Natural killer cell treated with Interleukin-12 subunit alpha and Interleukin-12 subunit beta and Interleukin-15 and Interleukin-18, amount 100 ng/mL, for 72 hours (primary cell): ENCODE measurements at regions not wholly inside any gene's neighbourhood (a gene's known extent, or its start where the extent isn't known, plus 50 kb on each side); places are given as distances from the start of the nearest gene placed in this dataset.

Experiments
- ATAC-seq, 2 donors: fragments of 150-1000 bp; cut with Tn5 transposase in 1 of 2; sonication (Bioruptor Pico), chemical (Tn5 transposase) in 1 of 2; 2 replicates each; pipeline ENCODE4 v1.10.0; 2021
- DNase-seq: peaks from one replicate; pipeline ENCODE4 v3.0.0; 2022; ENCODE audit warnings: low spot score
- H3K27ac Mint-ChIP-seq, 2 donors: 1 replicate in 1 of 2; 2 replicates in 1 of 2; pipeline ENCODE4 v1.8.0; 2022; ENCODE audit warnings: mixed read lengths in 2 of 2, mild to moderate bottlenecking in 1 of 2, moderate library complexity in 1 of 2
- H3K27me3 Mint-ChIP-seq, 2 donors: 1 replicate in 1 of 2; 2 replicates in 1 of 2; pipeline ENCODE4 v1.8.0; 2022; ENCODE audit warnings: mixed read lengths in 2 of 2
- H3K36me3 Mint-ChIP-seq: one replicate; pipeline ENCODE4 v1.8.0; 2022; ENCODE audit warnings: mixed read lengths
- H3K4me1 Mint-ChIP-seq, 2 donors: 1 replicate in 1 of 2; 2 replicates in 1 of 2; pipeline ENCODE4 v1.8.0; 2022; ENCODE audit warnings: low read depth in 2 of 2, mixed read lengths in 2 of 2, mild to moderate bottlenecking in 1 of 2
- H3K4me3 Mint-ChIP-seq: one replicate; pipeline ENCODE4 v1.8.0; 2022; ENCODE audit warnings: mixed read lengths
- H3K9me3 Mint-ChIP-seq: 2 replicates; pipeline ENCODE4 v1.8.0; 2022; ENCODE audit warnings: mixed read lengths

- Mint-ChIP-seq H3K27ac (no peak overlapping the region), H3K4me3 (no peak overlapping the region), H3K9me3 (peaks cover 2% of the 10 kb centered on the region), H3K4me1 (no peaks in the 10 kb centered on the region), H3K27me3 (peaks cover 0 to 2% of the 10 kb centered on the region in 2 donors), H3K36me3 (no peaks in the 10 kb centered on the region)
- no peak for DNase-seq
- ATAC-seq: no peak
These were observed 314.6 kb downstream of the C7orf25 start for GRCh38 chr7:42597300-42597699.

- H3K9me3 Mint-ChIP-seq: peaks cover 2% of the 10 kb centered on the region
- H3K36me3 Mint-ChIP-seq: no peaks in the 10 kb centered on the region
- no peak for DNase-seq
- no peak overlapping the region for H3K4me3 Mint-ChIP-seq
- ATAC-seq: no peak
- H3K27ac Mint-ChIP-seq: no peak overlapping the region
- H3K27me3 Mint-ChIP-seq: peaks cover 0 to 2% of the 10 kb centered on the region in 2 donors
- no peaks in the 10 kb centered on the region for H3K4me1 Mint-ChIP-seq
These were observed 315.1 kb downstream of the C7orf25 start for GRCh38 chr7:42596737-42597136.

DNA sequence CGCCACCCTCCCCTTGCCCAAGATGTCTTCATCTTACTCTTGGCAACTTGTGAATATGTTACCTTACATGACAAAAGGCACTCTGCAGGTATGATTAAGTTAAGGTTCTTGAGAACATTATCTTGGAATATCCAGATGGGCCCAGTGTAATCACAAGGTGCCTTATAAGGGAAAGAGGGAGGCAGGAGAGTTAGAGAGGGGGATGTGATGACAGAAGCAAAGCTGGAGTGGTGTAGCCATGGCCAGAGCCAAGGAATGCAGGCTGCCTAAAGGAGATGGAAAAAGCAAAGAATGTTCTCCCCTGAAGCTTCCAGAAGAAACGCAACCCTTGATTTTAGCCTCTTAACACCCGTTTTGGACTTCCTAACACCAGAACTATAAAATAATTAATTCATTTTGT lies 318.0 kb downstream of the C7orf25 start:
- Mint-ChIP-seq H3K4me3 (no peak overlapping the region), H3K36me3 (no peaks in the 10 kb centered on the region), H3K4me1 (no peaks in the 10 kb centered on the region), H3K9me3 (peaks cover 2% of the 10 kb centered on the region), H3K27me3 (peaks cover 0 to 2% of the 10 kb centered on the region in 2 donors), H3K27ac (no peak overlapping the region)
- ATAC-seq (no peak), DNase-seq (no peak)

DNA sequence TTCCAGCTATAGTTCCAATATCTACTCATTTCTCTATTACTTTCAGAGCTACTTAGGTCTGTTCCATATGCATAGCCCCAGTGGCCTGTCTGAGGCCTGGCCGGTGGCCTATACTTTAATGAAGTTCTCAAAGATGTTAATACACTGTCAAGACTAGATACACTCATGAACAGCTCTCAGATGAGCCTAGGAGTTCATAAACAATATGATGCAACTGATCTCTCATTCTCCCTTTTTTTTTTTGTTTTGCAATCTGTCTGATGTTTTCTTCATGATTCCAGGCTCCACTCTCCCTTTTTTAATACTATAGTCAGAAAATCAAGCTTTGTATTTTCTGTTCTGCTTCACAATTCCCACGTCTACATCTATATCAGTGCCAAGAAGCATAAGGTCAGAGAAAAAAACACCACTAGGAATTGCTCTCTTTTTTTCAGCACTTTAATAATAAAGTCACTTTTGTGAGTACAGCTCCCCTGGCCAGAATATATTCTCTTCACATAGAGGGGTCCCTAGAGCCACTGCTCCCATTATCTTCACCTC lies 321.0 kb downstream of the C7orf25 start:
- Mint-ChIP-seq H3K27me3 (no peaks in the 10 kb centered on the region), H3K9me3 (peaks cover 10% of the 10 kb centered on the region), H3K4me3 (no peak overlapping the region), H3K27ac (no peak overlapping the region), H3K4me1 (no peaks in the 10 kb centered on the region), H3K36me3 (no peaks in the 10 kb centered on the region)
- no peak for DNase-seq
- no peak for ATAC-seq

DNA sequence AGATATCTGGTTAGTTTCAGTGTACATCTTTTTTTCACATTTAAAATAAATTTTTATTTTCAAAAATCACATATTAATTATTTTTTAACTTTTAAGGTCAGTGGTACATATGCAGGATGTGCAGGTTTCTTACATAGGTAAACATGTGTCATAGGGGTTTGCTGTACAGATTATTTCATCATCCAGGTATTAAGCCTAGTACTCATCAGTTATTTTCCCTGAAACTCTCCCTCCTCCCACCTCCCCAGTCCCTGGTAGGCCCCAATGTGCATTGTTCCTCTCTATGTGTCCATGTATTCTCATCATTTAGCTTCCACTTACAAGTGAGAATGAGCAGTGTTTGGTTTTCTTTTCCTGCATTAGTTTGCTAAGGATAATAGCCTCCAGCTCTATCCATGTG lies 323.0 kb downstream of the C7orf25 start:
- DNase-seq (no peak), ATAC-seq (no peak)
- H3K4me1 Mint-ChIP-seq: no peaks in the 10 kb centered on the region
- H3K36me3 Mint-ChIP-seq: no peaks in the 10 kb centered on the region
- H3K27me3 Mint-ChIP-seq: no peaks in the 10 kb centered on the region
- H3K9me3 Mint-ChIP-seq: peaks cover 12% of the 10 kb centered on the region
- H3K27ac Mint-ChIP-seq: no peak overlapping the region
- H3K4me3 Mint-ChIP-seq: no peak overlapping the region

DNA sequence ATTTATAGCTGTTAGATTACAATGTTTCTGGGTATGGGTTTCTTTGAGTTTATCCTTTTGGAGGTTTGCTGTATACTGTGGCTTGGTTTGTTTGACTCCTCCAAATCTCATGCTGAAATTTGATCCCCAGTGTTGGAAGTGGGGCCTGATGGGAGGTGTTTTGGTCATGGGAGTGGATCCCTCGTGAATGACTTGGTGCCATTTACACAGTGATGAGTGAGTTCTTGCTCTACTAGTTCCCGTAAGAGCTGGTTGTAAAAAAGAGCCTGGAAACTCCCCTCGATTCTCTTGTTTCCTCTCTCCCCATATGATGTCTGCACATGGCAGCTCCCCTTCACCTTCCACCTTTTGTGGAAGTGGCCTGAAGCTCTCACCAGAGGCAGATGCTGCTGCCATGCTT lies 324.1 kb downstream of the C7orf25 start:
- H3K4me1 Mint-ChIP-seq: no peaks in the 10 kb centered on the region
- DNase-seq (no peak), ATAC-seq (no peak)
- H3K9me3 Mint-ChIP-seq: peaks cover 10% of the 10 kb centered on the region
- no peak overlapping the region for H3K4me3 Mint-ChIP-seq
- no peak overlapping the region for H3K27ac Mint-ChIP-seq
- H3K36me3 Mint-ChIP-seq: no peaks in the 10 kb centered on the region
- H3K27me3 Mint-ChIP-seq: no peaks in the 10 kb centered on the region

DNA sequence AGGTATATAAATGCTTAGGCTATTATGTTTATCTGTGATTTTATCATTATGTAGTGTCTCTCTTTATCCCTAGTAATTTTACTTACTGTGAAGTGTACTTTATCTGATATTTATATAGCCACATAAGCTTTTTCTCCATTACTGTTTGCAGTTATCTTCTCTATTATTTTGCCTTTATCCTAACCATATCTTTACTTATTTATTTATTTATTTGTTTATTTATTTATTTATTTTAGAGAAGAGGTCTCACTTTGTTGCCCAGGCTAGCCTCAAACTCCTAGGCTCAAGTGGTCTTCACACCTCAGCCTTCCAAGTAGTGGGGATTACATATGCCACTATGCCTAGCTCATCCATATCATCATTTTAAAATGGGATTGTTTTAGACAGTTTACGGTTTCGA lies 331.8 kb downstream of the C7orf25 start:
- Mint-ChIP-seq H3K4me3 (no peak overlapping the region), H3K4me1 (no peaks in the 10 kb centered on the region), H3K27me3 (no peaks in the 10 kb centered on the region), H3K9me3 (peaks cover 5% of the 10 kb centered on the region), H3K27ac (no peak overlapping the region), H3K36me3 (peaks cover 7% of the 10 kb centered on the region)
- ATAC-seq (no peak), DNase-seq (no peak)

- DNase-seq (no peak), ATAC-seq (no peak)
- no peak overlapping the region for H3K27ac Mint-ChIP-seq
- H3K36me3 Mint-ChIP-seq: peaks cover 7% of the 10 kb centered on the region
- no peak overlapping the region for H3K4me3 Mint-ChIP-seq
- peaks cover 8% of the 10 kb centered on the region for H3K9me3 Mint-ChIP-seq
- no peaks in the 10 kb centered on the region for H3K27me3 Mint-ChIP-seq
- no peaks in the 10 kb centered on the region for H3K4me1 Mint-ChIP-seq
These were observed 336.7 kb downstream of the C7orf25 start for GRCh38 chr7:42575171-42575570.

DNA sequence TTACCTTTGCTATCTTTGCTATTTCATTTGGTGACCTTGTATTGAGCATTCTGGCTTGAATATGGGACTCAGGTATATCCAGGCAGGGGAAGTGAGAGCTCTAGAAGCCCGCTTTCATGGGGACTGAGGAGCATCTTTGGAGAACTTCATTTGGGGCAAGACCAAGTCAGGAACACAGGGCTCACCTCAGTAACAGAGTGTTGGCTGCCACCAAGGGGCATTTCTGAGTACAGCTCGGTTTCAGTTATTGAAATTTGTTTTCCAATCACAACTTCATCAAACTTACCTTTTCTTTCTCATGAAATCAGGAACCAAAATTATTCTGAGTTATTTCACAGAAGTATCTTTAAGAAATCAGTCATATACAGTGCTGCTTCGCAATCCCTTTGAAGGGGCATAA lies 337.2 kb downstream of the C7orf25 start:
- H3K27ac Mint-ChIP-seq: no peak overlapping the region
- ATAC-seq: no peak
- H3K27me3 Mint-ChIP-seq: no peaks in the 10 kb centered on the region
- no peak overlapping the region for H3K4me3 Mint-ChIP-seq
- peaks cover 5% of the 10 kb centered on the region for H3K9me3 Mint-ChIP-seq
- H3K36me3 Mint-ChIP-seq: peaks cover 2% of the 10 kb centered on the region
- DNase-seq: no peak
- H3K4me1 Mint-ChIP-seq: no peaks in the 10 kb centered on the region

GRCh38 chr7:42573881-42574672 lies 337.1 kb upstream of the GLI3 start:
- H3K36me3 Mint-ChIP-seq: no peaks in the 10 kb centered on the region
- peaks cover 8% of the 10 kb centered on the region for H3K9me3 Mint-ChIP-seq
- no peak overlapping the region for H3K4me3 Mint-ChIP-seq
- DNase-seq: no peak
- ATAC-seq: no peak
- peaks cover 0 to 3% of the 10 kb centered on the region in 2 donors for H3K27me3 Mint-ChIP-seq
- no peaks in the 10 kb centered on the region for H3K4me1 Mint-ChIP-seq
- no peak overlapping the region for H3K27ac Mint-ChIP-seq

DNA sequence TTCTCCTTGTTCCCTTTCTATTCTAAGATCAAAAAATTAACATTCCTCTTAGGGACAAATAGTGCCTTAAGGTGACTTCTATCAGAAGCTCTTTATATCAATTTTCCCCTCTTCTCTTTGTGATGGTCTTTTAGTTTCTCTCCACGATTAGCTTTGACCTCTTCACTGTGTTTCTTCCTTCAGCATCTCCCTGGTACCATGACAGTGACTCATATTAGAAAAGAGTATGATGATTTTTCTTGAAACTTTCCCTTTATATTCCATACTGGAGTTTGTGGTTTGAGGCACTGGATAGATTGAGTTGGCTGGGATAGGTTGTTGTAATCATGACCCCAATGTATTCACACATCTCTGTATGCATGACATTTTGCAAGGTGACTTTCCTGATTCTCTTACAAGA lies 335.6 kb upstream of the GLI3 start:
- Mint-ChIP-seq H3K27ac (no peak overlapping the region), H3K4me3 (no peak overlapping the region), H3K36me3 (no peaks in the 10 kb centered on the region), H3K4me1 (no peaks in the 10 kb centered on the region), H3K27me3 (peaks cover 0 to 3% of the 10 kb centered on the region in 2 donors), H3K9me3 (peaks cover 8% of the 10 kb centered on the region)
- DNase-seq (no peak), ATAC-seq (no peak)

- Mint-ChIP-seq H3K4me1 (no peaks in the 10 kb centered on the region), H3K36me3 (no peaks in the 10 kb centered on the region), H3K9me3 (peaks cover 8% of the 10 kb centered on the region), H3K27me3 (peaks cover 0 to 3% of the 10 kb centered on the region in 2 donors), H3K4me3 (no peak overlapping the region), H3K27ac (no peak overlapping the region)
- ATAC-seq: no peak
- no peak for DNase-seq
These were observed 335.0 kb upstream of the GLI3 start for GRCh38 chr7:42572056-42572455.

DNA sequence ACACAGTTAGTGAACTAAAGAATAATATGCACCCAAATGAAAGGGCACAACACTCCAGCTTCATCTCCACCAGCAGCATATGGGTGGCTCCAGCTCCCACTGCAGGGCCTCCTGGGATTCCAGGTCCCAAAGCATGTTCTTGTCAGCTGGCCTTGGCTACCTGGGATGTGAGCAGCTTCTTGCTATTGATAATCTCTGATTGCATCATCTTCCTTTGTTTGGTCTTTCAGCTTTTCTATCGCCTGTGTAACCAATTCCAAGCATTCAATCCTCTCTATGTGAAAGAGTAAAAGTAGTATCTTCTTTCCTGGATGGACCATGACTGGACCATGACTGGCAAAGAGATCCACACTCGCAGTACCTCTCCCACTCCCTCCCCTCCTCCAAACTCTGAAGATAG lies 333.9 kb upstream of the GLI3 start:
- Mint-ChIP-seq H3K36me3 (no peaks in the 10 kb centered on the region), H3K27ac (no peak overlapping the region), H3K4me3 (no peak overlapping the region), H3K4me1 (no peaks in the 10 kb centered on the region), H3K9me3 (peaks cover 8% of the 10 kb centered on the region), H3K27me3 (peaks cover 0 to 3% of the 10 kb centered on the region in 2 donors)
- no peak for ATAC-seq
- no peak for DNase-seq

DNA sequence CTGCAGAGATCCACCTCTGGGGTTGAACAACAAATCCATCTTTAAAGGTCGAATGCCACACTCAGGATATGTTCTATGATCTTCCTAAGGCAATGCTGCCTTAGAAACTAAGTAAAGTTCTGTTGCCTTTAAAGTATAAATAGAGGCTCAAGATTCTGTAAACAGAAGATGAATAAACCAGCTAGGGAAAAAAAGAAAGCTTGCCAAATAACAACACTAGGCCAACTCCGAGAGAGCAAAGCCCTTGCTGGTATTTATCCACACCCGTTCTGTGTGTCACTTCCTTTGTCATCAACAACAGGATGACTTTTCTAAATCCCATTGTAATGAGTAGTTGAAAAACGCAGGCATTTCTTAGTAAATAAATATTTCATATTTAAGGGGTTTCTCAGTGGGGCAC lies 330.0 kb upstream of the GLI3 start:
- DNase-seq (no peak), ATAC-seq (no peak)
- H3K27ac Mint-ChIP-seq: no peak overlapping the region
- H3K9me3 Mint-ChIP-seq: peaks cover 4% of the 10 kb centered on the region
- H3K36me3 Mint-ChIP-seq: no peaks in the 10 kb centered on the region
- H3K27me3 Mint-ChIP-seq: peaks cover 0 to 3% of the 10 kb centered on the region in 2 donors
- H3K4me3 Mint-ChIP-seq: no peak overlapping the region
- H3K4me1 Mint-ChIP-seq: no peaks in the 10 kb centered on the region

GRCh38 chr7:42561797-42562196 lies 324.8 kb upstream of the GLI3 start:
- H3K27me3 Mint-ChIP-seq: no peaks in the 10 kb centered on the region

More at GRCh38 chr7:42561797-42562196, 324.8 kb upstream of the GLI3 start:
- Mint-ChIP-seq H3K4me3 (no peak overlapping the region), H3K27ac (no peak overlapping the region), H3K4me1 (no peaks in the 10 kb centered on the region), H3K36me3 (no peaks in the 10 kb centered on the region), H3K9me3 (peaks cover 6% of the 10 kb centered on the region)
- ATAC-seq (no peak), DNase-seq (no peak)
